Ovary (tissue), 7 donors: ENCODE measurements at regions not wholly inside any gene's neighbourhood (a gene's known extent, or its start where the extent isn't known, plus 50 kb on each side); places are given as distances from the start of the nearest gene placed in this dataset.

Source experiments
- DNase-seq, 5 donors: peaks; one replicate each; pipeline ENCODE4 v3.0.0-alpha.2; 2019 to 2020
- H3K27ac ChIP-seq, 2 donors: fragments of 200-600 bp; one replicate each; pipeline versions ENCODE4 v1.5.1 to v1.8.0; 2019 to 2022
- H3K27me3 ChIP-seq: fragments of 200-600 bp; one replicate; pipeline ENCODE4 v1.8.0; 2022
- H3K36me3 ChIP-seq: fragments of 200-600 bp; sonication (generic); one replicate; pipeline ENCODE4 v1.5.1; 2019
- H3K4me1 ChIP-seq: one replicate; pipeline ENCODE4 v1.8.1; 2013; ENCODE audit warnings: mild to moderate bottlenecking, moderate library complexity; ENCODE audit not compliant: insufficient read depth
- H3K4me3 ChIP-seq: fragments of 200-600 bp; sonication (generic); one replicate; pipeline ENCODE4 v1.5.1; 2017
- H3K9me3 ChIP-seq, 2 donors: fragments of 200-600 bp in 1 of 2; sonication (generic) in 1 of 2; one replicate each; pipeline versions ENCODE4 v1.5.1 to v1.8.1; 2013 to 2019; ENCODE audit warnings: mild to moderate bottlenecking in 1 of 2, moderate library complexity in 1 of 2
- CTCF ChIP-seq, 3 donors: fragments of 450-650 bp in 2 of 3; fragments of 200-600 bp in 1 of 3; IDR thresholded peaks; one replicate each; pipeline versions ENCODE4 v1.5.1 to v1.8.0; 2016 to 2022; ENCODE audit warnings: antibody characterized with exemption in 3 of 3, mild to moderate bottlenecking in 1 of 3
- EP300 ChIP-seq: sonication (generic); formaldehyde crosslinking; IDR thresholded peaks from one replicate; pipeline ENCODE4 v1.6.1; 2017; ENCODE audit warnings: antibody characterized with exemption
- POLR2A ChIP-seq: fragments of 450-650 bp; IDR thresholded peaks from one replicate; pipeline ENCODE4 v1.6.1; 2017; ENCODE audit warnings: antibody characterized with exemption, mild to moderate bottlenecking, moderate library complexity
- WGBS, 3 donors: extraction: QIAGEN DNeasy Blood & Tissue Kit in 1 of 3; methylation state at CpG; one replicate each; pipeline versions ENCODE4 v1.1.5 to v1.1.7; 2013 to 2017; 5-methylcytosine and 5-hydroxymethylcytosine counted together
- intact Hi-C, 4 donors: fragments of 100-400 bp; cut with DNase I; formaldehyde crosslinking; loops; one replicate each; pipeline versions ENCODE4 v1.11.0 to v1.15.1; 2022 to 2023
- donor health status: DM: no; HTN: no; CAD: no; lungs with moderate emphysema.
- donor health status: DM: no; HTN: no; CAD: no.
- donor health status: Bipolar disorder and iron deficiency.
- donor health status: DM: no; HTN: no; CAD: no.
- donor health status: DM: yes; HTN: yes; CAD: no.

GRCh38 chr12:18805516-18806248 is 67.8 kb downstream of the CAPZA3 start:
- Histone ChIP-seq H3K9me3 (no peaks in the 10 kb centered on the region), H3K4me1 (no peaks in the 10 kb centered on the region), H3K27me3 (no peaks in the 10 kb centered on the region), H3K27ac (no peak overlapping the region), H3K4me3 (no peak overlapping the region), H3K36me3 (no peaks in the 10 kb centered on the region)
- intact Hi-C loops, result no loop called here
- DNase-seq, result no peak
- no peak for TF ChIP-seq CTCF (IDR thresholded peaks at IDR 0.05)
- TF ChIP-seq POLR2A, result no peak
- no peak for TF ChIP-seq EP300
- WGBS, 3 donors, result 68 to 77% (median 69%) methylated on average over 10 of the region's 10 CpGs

- TF ChIP-seq EP300 (no peak), POLR2A (no peak), CTCF (IDR thresholded peaks at IDR 0.05) (no peak)
- no peak for DNase-seq
- Histone ChIP-seq H3K4me3 (no peak overlapping the region), H3K4me1 (no peaks in the 10 kb centered on the region), H3K27ac (no peak overlapping the region), H3K27me3 (no peaks in the 10 kb centered on the region), H3K36me3 (no peaks in the 10 kb centered on the region), H3K9me3 (no peaks in the 10 kb centered on the region)
- 93 to 98% (median 97%) methylated on average over 3 of the region's 3 CpGs for WGBS, 3 donors
- intact Hi-C loops, result no loop called here
These were observed 69.8 kb downstream of the CAPZA3 start for GRCh38 chr12:18807714-18808113.

- TF ChIP-seq POLR2A (no peak), CTCF (IDR thresholded peaks at IDR 0.05) (no peak), EP300 (no peak)
These were observed 70.3 kb downstream of the CAPZA3 start for GRCh38 chr12:18808221-18808620.

GRCh38 chr12:18810537-18811253 is 72.8 kb downstream of the CAPZA3 start:
- Histone ChIP-seq H3K36me3 (no peaks in the 10 kb centered on the region), H3K9me3 (no peaks in the 10 kb centered on the region), H3K4me1 (no peaks in the 10 kb centered on the region), H3K27me3 (no peaks in the 10 kb centered on the region), H3K27ac (no peak overlapping the region), H3K4me3 (no peak overlapping the region)
- TF ChIP-seq EP300 (no peak), CTCF (IDR thresholded peaks at IDR 0.05) (no peak)
- intact Hi-C loops, result no loop called here
- DNase-seq, result peak in 1 of 5 donors; percentile 22
- 63 to 82% (median 66%) methylated on average over 10 of the region's 10 CpGs for WGBS, 3 donors

More at GRCh38 chr12:18808221-18808620, 70.3 kb downstream of the CAPZA3 start:
- H3K9me3 ChIP-seq, result no peaks in the 10 kb centered on the region
- H3K27ac ChIP-seq, result no peak overlapping the region
- no peak overlapping the region for H3K4me3 ChIP-seq
- intact Hi-C loops, result no loop called here
- no peaks in the 10 kb centered on the region for H3K4me1 ChIP-seq
- no peak for DNase-seq
- H3K36me3 ChIP-seq, result no peaks in the 10 kb centered on the region
- WGBS, 3 donors, result 73 to 97% (median 92%) methylated on average over 2 of the region's 2 CpGs
- no peaks in the 10 kb centered on the region for H3K27me3 ChIP-seq
